HG03521 (cell line): ENCODE measurements at regions not wholly inside any gene's neighbourhood (a gene's known extent, or its start where the extent isn't known, plus 50 kb on each side); places are given as distances from the start of the nearest gene placed in this dataset.
"Not testable (repeated sequence)": the region's sequence is repeated elsewhere in the genome, so short reads cannot be mapped to it uniquely, and the experiment has no call there.

Experiments
- ATAC-seq: cut with Tn5 transposase; IDR thresholded peaks from one replicate; pipeline ENCODE4 v1.9.1; 2021; ENCODE audit warnings: mild to moderate bottlenecking, moderate library complexity; ENCODE audit not compliant: unreplicated experiment

DNA sequence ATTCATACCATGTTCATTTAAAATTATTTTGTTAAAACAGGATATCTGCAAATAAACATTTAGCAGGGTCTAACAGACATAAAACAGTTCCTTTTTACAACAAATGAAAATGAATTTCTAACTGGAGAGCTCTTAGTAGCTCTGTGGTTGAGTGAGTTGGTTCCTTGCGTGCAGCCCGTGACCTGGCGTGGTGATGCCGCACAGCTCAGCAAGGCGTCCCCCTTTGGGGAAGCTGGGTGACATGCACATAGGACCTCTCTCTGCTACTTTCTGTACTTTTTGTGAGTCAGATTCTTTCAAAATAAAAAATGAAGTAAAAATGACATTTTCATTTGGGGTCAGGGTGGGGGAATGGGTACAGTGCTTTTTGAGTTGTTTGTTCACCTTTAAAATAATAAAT is 75.9 kb downstream of the NPIPB11 start:
- ATAC-seq: not testable (repeated sequence)

DNA sequence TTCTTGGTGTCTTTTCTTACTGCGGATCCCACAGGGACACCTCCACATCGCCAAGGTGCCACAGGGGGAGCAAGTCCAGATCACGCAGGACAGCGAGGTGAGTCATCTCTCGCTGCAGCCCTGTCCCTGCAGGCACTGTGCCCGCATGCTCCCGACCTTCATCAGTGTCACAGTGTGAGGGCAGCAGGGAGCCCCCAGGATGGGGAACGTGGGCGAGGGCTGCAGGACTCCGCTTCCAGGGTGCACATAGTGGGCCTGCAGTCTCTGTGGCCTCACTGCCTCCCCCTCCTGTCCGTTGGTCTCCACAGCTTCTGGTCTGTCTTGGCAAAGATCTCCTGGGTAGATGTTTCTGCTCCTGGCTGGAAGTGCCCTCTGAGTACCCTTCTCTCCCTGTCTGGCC is 78.0 kb downstream of the NPIPB11 start:
- ATAC-seq: not testable (repeated sequence)

DNA sequence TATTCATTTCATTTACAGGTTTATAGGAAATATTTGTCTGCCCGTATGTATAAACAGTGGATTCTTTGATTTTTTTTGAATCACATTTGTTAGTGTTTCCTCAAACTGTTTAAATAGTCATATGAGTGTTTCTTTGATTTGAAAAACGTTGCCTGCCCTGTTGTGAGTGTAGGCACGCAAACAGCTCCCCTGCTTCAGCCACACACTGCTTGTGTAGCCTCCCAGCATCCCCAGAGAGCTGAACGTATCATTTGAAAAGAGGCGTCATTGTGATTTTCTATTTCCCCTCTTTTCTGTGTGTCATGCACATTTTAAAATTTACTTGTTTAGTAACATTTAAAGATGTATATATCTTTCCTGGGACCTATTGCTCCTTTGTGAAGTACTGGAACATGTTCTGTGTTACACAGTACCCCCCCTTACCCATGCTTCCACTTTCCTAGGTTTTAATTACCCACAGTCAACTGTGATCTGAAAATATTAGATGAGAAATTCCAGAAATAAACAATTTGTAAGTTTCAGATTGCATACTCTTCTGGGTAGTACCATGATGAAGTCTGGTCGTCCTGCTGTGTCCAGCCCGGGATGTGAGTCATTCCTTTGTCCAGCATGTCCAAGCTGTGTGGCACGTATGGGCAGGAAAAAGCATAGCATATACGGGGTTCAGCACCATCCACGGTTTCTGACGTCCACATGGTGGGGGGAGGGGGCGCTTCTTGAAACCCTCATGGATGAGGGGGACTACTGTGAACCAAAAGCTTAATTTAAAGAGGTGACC is 78.7 kb downstream of the NPIPB11 start:
- not testable (repeated sequence) for ATAC-seq

DNA sequence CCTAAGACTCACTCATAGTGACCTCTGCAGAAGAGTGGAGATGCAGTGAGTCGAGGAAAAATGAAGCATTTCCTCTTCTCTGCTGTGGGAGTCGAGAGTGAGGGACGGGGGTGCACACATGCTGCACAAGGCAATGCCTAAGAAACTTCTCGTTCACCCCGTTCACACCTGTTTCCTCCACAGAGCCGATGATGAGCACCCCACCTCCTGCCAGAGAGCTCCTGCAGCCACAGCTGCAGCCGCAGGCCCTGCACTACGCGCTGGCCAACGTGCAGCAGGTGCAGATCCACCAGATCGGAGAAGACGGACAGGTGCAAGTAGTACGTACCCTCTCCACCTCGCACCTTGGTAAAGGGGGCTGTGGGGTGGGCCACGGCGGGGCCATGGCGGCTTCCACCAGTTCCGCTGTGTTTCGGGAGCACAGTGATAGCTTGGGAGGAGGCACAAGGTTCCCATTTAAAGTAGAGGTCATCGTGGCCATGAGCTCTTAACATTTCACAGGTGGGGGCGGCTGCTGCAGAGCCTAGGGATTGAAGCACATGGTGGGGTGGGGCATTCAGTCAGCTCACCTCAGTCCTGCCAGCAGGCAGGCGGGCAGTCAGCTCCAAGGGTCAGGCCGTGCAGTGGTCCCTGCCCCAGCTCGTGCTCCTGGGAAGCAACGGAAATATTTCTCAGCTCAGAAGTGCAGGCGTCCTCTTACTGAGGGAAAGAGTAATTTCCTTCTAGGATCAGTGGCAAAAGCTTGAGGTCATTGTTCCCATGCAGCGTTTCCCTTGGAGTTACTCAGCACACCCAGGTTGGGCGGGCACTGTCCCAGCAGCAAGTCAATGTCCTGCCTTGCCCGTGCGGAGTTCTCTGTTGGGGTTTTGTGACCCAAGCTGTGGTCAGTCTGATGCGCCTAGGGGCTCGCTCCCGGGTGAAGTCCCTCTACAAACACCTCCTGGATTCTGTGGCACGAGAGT is 80.1 kb downstream of the NPIPB11 start:
- not testable (repeated sequence) for ATAC-seq

DNA sequence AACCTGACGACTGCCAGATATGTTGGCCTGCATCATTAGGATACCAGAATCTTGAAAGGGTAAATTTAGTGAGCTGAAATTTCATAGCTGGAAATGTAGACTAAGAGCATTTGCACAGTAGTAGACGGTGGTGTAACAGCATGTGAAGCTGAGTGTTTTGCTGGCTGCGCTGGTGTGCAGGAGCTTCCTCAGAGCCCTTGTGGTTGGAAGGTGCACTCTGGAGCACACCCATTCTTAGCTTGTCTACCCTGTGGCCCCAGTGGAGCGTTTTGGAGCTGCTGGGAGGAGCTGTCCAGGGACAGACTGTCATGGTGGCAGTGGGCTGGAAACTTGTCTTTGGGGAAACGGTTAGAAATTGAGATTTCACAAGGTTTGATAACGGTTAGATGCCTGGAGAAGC is 82.8 kb downstream of the NPIPB11 start:
- ATAC-seq: not testable (repeated sequence)

DNA sequence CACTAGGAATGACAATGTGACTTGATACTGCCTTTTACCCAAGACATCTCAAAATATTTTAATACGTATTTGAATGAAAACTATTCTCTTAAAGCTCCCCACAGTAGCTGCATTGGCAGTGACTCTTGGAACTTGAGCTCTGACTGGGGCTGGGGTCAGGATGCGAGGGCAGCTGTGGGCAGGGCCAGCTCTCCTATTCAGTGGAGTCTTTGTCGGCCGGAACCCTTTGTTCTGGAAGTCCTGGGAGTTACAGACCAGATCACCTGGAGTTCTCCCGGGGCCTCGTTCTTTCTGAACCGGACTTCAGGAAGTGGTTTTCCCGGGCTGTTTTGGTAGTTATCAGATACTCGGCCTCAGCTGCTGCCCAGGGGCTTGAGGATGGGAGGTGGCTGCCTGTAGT is 84.9 kb downstream of the NPIPB11 start:
- ATAC-seq: no peak

DNA sequence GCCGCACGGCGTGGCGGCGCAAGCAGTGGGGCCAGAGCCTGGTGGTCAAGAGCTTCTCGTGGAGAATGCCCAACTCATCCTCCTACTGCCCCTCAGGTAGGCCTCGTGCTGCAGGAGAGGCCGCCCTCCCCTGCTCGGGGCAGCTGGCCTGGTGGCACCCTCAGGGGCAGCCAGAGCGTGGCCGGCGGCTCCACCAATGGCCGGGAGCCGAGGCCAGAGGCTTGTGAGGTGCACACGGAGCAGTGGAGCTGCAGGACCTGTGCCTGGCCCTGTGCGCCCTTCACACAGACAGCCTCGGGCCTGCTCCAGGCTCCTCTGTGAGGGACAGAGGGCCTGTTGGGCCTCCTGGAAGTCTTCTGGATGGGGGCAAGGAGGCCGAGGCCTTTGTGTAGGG is 85.5 kb downstream of the NPIPB11 start:
- no peak for ATAC-seq

DNA sequence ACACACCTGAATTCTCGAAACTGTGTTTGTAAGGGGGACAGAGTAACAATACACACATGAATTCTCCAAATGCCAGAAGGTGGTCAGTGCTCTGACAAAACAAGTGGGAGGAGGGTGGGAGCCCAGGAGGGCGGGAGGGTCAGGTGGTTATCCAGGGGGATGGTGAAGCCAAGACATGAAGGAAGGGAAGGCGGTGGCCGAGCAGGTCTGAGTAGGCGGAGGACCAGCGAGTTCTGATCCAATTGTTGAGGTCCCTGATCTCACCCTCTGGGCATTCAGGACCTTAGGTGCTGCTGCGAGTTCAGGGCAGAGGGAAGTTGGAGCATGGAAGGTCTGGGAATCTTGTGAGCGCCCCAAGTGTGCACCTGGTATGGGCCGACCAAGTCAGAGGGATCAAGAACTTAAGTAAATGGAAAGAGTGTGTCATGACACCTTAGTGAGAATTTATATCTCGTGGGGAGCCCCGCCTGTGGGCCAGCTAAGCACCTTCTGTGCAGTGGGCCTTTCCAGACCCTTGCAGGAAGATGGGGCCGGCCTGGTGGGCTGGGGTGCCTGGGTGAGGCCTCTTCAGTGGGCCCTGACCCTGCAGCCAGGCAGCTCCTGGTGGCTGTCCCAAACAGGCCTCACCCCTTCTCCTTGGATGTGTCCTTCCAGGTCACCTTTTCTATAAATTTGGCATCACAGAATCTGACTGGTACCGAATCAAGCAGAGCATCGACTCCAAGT is 86.1 kb downstream of the NPIPB11 start:
- no peak for ATAC-seq

DNA sequence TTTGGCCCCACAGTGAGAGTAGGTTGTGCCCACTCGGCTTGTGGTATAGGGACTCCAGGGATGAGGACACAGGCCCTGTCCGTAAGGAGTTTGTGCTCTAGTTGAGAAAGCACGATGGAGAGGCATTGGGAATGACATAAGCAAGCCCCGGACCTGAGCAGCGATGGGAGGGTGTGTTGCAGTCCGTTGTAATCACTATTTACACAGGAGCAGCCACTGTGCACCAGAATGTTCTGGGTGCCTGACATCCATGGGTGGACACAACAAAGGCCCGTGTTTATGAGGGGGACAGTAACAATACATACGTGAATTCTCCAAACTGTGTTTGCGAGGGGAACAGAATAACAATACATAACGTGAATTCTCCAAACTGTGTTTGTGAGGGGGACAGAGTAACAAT is 86.8 kb downstream of the NPIPB11 start:
- no peak for ATAC-seq

DNA sequence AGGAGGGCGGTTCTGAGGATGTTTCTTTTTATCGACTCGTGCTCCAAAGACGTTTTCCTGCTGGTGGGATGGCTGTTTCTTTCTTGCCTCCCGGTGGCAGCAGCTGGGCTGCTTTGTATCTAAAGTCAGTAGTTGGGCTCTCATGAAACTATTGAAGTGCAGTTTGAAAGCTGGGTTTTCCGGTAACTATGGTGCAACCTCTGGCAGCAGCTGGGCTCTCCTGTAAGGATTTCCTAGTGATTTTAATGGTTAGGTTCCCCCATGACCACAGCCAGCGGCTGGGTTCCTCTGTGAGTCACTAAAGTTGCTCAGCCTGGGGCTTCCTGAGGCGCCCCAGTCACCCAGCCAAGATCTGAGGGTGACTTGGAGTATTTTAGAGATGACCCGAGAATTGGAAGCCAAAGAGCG is 87.9 kb downstream of the NPIPB11 start:
- not testable (repeated sequence) for ATAC-seq

DNA sequence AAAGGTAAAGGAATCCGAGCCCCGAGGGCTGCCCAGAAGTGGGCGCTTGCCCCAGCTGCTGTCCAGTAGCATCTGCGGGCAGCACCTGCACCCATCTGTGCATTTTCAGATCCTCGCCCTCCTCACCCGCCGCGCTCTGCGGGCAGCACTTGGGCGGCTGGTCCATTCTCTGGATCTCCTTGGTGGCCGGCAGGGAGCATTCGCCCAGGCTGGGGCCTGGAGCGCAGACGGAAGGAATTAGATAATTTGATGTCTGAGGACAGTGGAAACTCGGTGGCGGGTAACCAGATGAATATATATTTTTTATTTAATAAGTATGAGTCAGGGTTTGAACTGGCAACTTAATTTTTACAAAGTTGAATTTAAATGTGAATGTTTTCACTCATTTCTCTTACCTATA is 88.5 kb downstream of the NPIPB11 start:
- ATAC-seq: no peak

DNA sequence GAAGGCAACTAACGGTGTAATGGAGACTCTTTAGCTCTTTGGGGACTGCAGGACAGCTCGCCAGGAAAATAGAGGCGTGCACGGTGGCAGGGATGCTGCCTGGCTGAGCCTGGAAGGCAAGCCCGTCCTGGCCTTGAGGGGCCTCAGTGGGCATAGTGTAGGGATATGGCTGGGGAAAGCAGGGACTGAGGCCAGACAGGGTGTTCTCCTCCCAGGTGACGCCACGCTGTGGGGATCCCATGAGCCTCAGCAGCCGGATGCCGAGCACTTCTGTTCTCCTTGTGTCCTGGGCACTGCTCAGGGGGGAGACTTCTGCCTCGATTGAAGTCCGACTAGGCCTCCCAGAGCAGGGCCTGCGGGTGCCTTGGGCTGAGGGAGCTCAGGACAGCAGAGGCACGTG is 89.2 kb downstream of the NPIPB11 start:
- no peak for ATAC-seq

DNA sequence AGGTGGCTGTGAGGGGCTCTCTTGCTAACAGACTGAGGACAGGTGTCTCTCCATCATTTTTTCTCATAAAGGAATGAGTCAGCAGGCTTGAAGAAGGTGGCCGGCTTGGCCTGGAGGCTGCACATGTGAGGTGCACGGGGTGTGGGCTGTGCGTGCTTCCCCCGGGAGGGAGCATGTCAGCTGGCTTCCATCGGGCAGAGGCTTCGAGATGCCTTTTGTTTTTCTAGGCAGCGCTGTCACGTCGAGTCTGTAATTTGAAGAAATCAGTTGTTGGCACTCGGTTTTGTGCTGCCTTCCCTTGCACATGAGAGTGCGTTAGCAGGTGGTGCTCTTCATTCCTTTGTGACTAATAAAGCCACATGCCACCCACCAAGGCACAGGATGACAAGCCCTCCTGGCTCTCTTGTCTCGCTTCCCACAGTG is 89.7 kb downstream of the NPIPB11 start:
- ATAC-seq: no peak

DNA sequence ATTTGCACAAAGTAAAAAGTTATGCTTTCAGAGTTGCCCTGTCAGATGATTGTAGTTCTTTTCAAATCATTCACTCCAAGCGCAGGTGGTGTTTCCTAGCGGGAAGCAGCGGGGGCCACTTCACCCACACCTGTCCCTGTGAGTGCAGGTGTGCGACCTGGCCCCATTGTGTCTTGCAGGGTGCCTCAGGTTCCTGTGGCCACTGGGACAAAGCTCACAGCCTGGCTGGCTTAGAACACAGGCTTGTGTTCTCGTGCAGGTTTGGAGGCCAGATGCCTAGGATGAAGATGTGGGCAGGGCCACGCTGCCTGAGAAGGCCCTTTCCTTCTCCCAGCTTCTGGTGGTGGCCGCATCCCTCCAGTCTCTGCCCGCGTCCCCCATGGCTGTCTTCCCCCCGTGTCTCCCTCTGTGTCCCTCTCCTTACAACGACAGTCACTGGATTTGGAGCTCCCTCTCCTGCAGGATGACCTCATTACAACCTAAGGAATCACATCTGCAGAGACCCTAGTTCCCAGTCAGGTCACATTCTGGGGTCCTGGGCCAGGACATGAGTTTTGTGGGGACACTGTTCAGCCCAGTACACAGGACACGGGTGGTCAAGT is 90.5 kb downstream of the NPIPB11 start:
- ATAC-seq: no peak

DNA sequence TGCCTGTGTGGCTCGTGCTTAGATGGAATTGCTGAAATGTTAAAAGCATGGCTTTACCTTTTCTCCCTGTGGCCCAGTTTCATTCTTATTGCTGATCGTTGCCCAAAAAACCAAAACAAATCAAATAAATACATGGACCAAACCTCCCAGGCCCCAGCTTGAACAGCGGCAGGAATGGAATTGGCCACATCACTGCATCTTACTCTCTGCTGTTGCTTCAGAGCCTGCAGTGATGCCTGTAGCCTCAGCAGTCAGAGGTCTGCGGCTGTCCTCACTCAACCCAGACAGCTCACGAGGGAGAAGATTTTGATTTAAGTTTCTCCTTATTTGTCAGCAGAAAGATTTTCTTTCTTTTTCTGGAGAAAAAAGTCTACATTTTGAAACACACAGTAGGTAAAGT is 91.5 kb downstream of the NPIPB11 start:
- no peak for ATAC-seq

DNA sequence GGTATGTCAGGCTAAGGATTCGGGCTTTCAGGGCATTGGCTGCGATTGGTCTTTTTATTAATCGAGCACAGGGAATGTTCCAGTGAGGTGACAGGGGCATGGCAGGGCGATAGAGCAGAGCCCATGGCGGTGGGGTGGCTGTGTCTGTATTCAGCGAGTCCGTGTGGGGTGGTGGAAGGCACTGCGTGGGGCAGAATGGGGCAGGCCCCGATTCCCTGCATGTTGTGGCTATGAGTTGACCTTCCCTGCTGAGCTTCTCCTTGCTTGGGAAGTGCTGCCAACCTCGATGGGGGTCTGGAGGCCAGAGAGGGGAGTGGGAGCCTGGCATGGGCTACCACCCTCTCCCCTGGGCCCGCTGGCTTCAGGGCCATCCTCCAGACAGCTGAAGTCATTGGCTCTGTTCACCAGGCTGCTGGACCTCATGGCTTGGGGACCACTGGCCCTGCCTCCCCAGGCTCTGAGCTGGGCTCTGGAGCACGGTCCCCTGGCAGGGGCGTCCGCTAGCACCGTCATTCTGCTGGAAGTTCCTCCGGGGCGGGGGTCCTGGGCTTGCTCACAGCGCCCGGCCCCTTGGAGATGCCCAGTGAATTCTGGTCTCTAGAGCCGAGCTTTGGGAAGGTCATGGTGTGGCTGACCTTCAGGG is 92.1 kb downstream of the NPIPB11 start:
- no peak for ATAC-seq

DNA sequence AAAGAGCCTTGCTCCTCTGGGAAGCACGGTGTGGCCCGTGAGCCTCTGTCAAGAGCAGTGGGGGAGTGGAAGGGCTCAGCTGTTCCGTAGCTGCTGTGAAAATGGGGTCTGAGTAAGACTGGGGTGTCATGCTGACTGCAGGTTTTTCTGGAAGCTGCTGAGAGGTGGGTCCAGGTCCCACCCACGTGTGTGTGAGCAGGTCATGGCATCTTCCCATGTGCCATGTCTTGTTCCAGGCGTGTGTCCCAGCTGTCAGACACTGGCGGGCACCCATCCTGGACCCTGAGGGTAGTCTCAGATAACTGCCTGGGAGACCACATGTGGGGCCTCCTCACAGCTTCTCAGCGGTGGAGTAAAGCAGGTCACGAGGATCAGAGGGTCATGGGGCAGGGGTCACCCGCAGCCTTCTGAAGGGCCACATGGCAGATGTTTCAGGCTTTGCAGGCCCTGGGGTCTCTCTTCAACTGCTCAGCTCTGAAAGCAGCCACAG is 92.9 kb downstream of the NPIPB11 start:
- no peak for ATAC-seq

DNA sequence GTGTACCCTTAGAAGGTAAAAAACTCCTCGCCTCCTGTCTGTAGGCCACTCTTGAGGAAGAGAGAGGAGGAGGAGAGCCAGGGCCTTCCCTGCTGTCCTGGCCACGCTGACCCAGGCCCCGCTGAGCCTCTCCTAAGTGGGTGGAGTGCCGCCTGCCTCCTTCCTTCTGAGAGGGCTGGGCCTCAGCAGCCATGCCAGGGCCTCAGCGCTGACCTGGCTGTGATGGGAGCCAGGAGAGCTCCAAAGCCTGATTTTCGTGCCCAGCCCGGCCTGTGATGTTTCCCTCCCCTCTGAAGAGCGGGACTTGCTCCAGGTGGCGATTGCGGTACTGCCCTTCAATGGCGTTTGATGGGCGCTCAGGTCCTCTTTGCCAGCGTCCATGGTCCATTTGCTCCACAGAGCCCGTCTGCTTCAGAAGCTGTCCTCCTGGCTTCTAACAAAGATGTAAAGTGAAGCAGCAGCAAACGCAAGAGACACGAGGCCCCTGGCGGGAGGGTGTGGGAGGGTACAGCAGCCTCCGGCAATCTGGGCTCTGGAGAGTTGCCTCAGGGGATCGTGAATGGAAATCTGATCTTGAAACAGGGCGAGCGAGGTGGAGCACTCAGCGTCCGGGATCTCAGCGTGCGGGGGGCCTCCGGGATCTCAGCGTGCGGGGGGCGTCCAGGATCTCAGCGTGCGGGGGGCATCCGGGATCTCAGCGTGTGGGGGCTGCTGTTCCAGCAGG is 93.5 kb downstream of the NPIPB11 start:
- ATAC-seq: no peak

DNA sequence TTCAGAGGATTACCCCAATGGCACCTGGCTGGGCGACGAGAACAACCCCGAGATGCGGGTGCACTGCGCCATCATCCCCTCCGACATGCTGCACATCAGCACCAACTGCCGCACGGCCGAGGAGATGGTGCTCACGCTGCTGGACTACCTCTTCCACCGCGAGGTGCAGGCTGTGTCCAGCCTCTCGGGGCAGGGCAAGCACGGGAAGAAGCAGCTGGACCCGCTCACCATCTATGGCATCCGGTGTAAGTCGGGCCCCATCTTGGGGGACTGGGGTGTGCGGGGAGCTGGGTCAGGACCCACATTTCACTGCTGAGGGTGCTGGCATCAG is 94.2 kb downstream of the NPIPB11 start:
- ATAC-seq: not testable (repeated sequence)
